Muscle of back (tissue), 3 donors: ENCODE measurements at regions not wholly inside any gene's neighbourhood (a gene's known extent, or its start where the extent isn't known, plus 50 kb on each side); places are given as distances from the start of the nearest gene placed in this dataset.
"Not testable (repeated sequence)": the region's sequence is repeated elsewhere in the genome, so short reads cannot be mapped to it uniquely, and the experiment has no call there.

ENCODE experiments used
- DNase-seq, 3 donors: peaks; one replicate each; pipeline versions ENCODE4 v3.0.0 to v3.0.0-alpha.2; 2013

GRCh38 chr6:156193381-156193780 lies 583.8 kb upstream of the ARID1B start:
- no peak for DNase-seq

- DNase-seq: no peak
Measured at GRCh38 chr6:156191895-156192294, 585.3 kb upstream of the ARID1B start.

GRCh38 chr6:156191390-156191789 lies 585.8 kb upstream of the ARID1B start:
- DNase-seq: not testable (repeated sequence)

GRCh38 chr6:156190270-156190669 lies 586.9 kb upstream of the ARID1B start:
- no peak for DNase-seq

GRCh38 chr6:156189714-156190113 lies 587.5 kb upstream of the ARID1B start:
- DNase-seq: no peak

DNA sequence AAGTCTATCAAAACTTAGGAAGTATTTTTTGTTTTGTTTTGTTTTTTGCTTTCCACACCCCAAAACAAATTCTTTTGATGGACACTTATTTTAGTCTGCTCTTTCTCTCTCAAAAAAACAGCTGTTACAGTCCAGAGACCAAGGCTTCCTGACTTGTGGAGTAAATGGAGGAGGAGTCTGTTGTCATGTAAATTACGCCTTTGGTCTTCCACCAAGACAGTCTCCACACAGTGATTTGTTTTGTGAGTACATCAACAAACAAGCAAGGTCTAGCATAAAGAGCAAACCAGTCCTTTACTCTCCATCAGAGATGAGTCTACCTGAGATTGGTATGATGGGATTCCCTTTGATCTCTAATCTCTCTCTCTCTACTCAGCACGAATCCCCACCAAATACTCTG lies 588.0 kb upstream of the ARID1B start:
- DNase-seq: no peak

DNA sequence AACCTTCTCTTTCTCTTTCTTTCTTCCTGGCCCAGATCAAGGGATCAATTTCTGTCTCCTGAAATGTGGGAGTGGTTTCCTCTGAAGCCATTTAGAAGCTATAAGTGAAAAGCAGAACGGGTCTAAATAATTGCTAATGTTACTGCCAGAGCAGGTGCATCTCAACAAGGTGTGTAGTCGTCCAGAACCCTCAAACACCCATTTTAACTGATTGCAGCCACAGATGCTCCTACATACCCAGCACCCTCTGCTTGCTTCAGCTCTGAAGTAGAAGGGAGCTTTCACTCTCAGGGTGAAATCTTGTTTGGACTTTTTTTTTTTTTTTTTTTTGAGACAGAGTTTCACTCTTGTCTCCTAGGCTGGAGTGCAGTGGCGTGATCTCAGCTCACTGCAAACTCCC lies 592.1 kb upstream of the ARID1B start:
- no peak for DNase-seq

GRCh38 chr6:156183678-156184077 lies 593.5 kb upstream of the ARID1B start:
- DNase-seq: no peak

DNA sequence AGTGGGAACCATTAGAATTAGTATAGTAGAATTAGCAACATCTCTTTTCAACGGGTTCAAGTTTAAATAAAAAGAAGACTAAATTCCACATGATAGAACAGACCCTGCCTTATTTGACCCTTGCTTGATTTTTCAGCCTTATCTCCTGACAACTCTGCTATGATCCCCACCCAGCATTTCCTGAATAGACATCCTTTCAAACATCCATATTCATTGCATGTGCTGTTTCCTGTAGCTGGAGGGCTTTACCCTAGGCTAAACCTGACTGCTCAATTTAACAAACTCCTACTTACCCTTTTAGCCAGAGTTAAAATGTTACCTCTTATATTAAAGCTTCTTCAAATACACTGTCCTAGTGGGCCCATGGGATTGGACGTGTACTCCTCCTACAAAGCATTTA lies 594.8 kb upstream of the ARID1B start:
- DNase-seq: no peak

- DNase-seq: no peak
Measured at GRCh38 chr6:156181506-156181905, 595.7 kb upstream of the ARID1B start.

GRCh38 chr6:156175971-156176421 lies 601.2 kb upstream of the ARID1B start:
- DNase-seq: peak in 1 of 3 donors; percentile 39

GRCh38 chr6:156175433-156175832 lies 601.7 kb upstream of the ARID1B start:
- no peak for DNase-seq

- no peak for DNase-seq
Measured at GRCh38 chr6:156174031-156174890, 602.9 kb upstream of the ARID1B start.

DNA sequence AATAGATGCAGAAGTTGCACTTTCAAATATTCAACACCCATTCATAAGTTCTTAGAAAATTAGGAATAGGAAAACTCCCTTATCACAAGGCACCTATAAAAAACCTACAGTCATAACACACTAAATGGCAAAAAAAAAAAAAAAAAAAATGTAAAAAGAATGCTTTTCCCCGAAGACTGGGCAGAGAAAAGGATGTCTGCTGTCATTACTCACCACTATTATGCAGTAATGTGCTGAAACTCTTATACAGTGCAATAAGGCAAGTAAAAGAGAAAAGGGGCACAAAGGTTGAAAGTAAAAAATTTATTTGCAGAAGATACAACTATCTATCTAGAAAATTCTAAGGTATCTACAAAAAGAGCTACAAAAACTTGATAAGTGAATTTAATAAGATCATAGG lies 607.8 kb upstream of the ARID1B start:
- no peak for DNase-seq

GRCh38 chr6:156167625-156168071 lies 609.5 kb upstream of the ARID1B start:
- peak in 2 of 3 donors; percentile 21 to 69 for DNase-seq

DNA sequence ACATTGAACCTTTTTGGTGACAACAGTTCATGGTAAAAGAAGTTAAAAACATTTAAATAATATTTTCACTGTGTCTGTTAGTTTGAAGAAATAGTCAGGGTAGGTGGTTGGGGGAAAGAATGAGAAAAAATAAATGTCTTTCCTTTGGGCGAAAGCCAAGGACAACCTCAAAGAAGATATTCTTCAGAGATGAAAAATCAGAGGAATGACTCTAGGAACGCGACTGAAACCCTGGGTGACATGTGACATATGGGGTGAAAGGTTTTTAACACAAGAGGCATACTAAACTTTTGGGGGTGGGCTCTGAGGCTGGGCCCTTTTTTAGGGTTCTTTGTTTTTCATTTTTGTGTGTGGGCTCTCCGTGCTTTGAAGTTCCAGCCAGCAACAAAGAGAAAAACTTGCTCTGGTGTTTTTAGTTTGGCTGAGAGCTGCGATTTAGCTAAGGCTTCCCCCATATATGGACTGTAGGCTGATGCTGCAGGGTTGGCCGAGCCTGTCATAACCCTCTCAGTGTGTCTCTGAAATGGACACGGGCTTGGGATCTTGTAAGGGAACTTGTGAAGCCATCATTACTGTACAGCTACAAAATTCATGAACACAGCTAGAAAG lies 610.1 kb upstream of the ARID1B start:
- DNase-seq: peak in 2 of 3 donors; percentile 18 to 25

- DNase-seq: no peak
Measured at GRCh38 chr6:156166093-156166492, 611.1 kb upstream of the ARID1B start.

- no peak for DNase-seq
Measured at GRCh38 chr6:156164701-156165452, 612.3 kb upstream of the ARID1B start.

GRCh38 chr6:156163311-156163710 lies 613.9 kb upstream of the ARID1B start:
- DNase-seq: no peak

DNA sequence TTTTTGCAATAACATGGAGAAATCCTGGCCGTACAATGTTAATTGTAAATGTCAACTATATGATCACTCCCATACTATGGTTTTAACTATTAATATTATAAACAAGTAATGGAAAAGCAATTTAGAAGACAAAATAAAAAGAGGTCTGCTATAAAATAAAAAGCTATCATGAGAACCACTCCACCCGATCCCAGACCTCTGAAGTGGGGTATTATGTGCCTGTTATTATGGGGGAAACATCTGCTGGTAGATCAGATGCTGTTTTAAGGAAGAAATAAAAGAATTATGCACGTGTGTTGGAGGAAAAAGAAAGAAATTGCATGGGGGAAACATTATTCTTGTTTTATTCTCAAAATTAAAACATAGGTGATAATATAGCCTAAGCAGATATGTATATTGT lies 615.7 kb upstream of the ARID1B start:
- DNase-seq: no peak

- DNase-seq: no peak
Measured at GRCh38 chr6:156160795-156161165, 616.4 kb upstream of the ARID1B start.

- no peak for DNase-seq
Measured at GRCh38 chr6:156160007-156160794, 617.0 kb upstream of the ARID1B start.
